NCI-H2029 treated with DMSO at 0.1 percent for 48 hours (cell line): ENCODE measurements at regions not wholly inside any gene's neighbourhood (a gene's known extent, or its start where the extent isn't known, plus 50 kb on each side); places are given as distances from the start of the nearest gene placed in this dataset.
"Not testable (repeated sequence)": the region's sequence is repeated elsewhere in the genome, so short reads cannot be mapped to it uniquely, and the experiment has no call there.

Experiments used
- DNase-seq: peaks from one replicate; lab custom pipeline; 2025; lab: John Stamatoyannopoulos, UW

GRCh38 chr22:48817491-48817890 lies 1010.2 kb downstream of the BRD1 start:
- not testable (repeated sequence) for DNase-seq

- no peak for DNase-seq
These were observed 1015.8 kb downstream of the BRD1 start for GRCh38 chr22:48811885-48812284.

- DNase-seq: no peak
These were observed 1019.4 kb downstream of the BRD1 start for GRCh38 chr22:48808038-48808960.

GRCh38 chr22:48807155-48807554 lies 1020.5 kb downstream of the BRD1 start:
- no peak for DNase-seq

GRCh38 chr22:48806227-48806781 lies 1021.4 kb downstream of the BRD1 start:
- no peak for DNase-seq

GRCh38 chr22:48805516-48805915 lies 1022.2 kb downstream of the BRD1 start:
- no peak for DNase-seq

- no peak for DNase-seq
These were observed 1022.8 kb downstream of the BRD1 start for GRCh38 chr22:48804811-48805301.

GRCh38 chr22:48803948-48804810 lies 1023.5 kb downstream of the BRD1 start:
- no peak for DNase-seq

GRCh38 chr22:48803171-48803947 lies 1024.3 kb downstream of the BRD1 start:
- DNase-seq: no peak

GRCh38 chr22:48802576-48802975 lies 1025.1 kb downstream of the BRD1 start:
- no peak for DNase-seq

- DNase-seq: no peak
These were observed 1026.6 kb downstream of the BRD1 start for GRCh38 chr22:48800886-48801607.

GRCh38 chr22:48800036-48800885 lies 1027.4 kb downstream of the BRD1 start:
- DNase-seq: no peak

- no peak for DNase-seq
These were observed 1028.3 kb downstream of the BRD1 start for GRCh38 chr22:48799227-48799970.

GRCh38 chr22:48798281-48799226 lies 1029.1 kb downstream of the BRD1 start:
- DNase-seq: no peak

- no peak for DNase-seq
These were observed 1029.9 kb downstream of the BRD1 start for GRCh38 chr22:48797731-48798130.

- DNase-seq: no peak
These were observed 1031.2 kb downstream of the BRD1 start for GRCh38 chr22:48796310-48797015.

- DNase-seq: no peak
These were observed 1032.0 kb downstream of the BRD1 start for GRCh38 chr22:48795664-48796063.
